GM21515 (cell line): ENCODE measurements at regions not wholly inside any gene's neighbourhood (a gene's known extent, or its start where the extent isn't known, plus 50 kb on each side); places are given as distances from the start of the nearest gene placed in this dataset.
A peak's percentile ranks its signal among the peaks of the same experiment; 100 is the strongest.

Experiments
- ATAC-seq: cut with Tn5 transposase; IDR thresholded peaks from one replicate; pipeline ENCODE4 v1.9.1; 2021; ENCODE audit not compliant: unreplicated experiment

- ATAC-seq = no peak
Observed at GRCh38 chr13:73248154-73248553, 189.3 kb downstream of the KLF5 start.

GRCh38 chr13:73245246-73245645, 186.4 kb downstream of the KLF5 start:
- ATAC-seq = no peak

GRCh38 chr13:73244467-73244866, 185.7 kb downstream of the KLF5 start:
- ATAC-seq = no peak

- no peak for ATAC-seq
Observed at GRCh38 chr13:73242515-73243015, 183.8 kb downstream of the KLF5 start.

- no peak for ATAC-seq
Observed at GRCh38 chr13:73240193-73240592, 181.4 kb downstream of the KLF5 start.

GRCh38 chr13:73235385-73235784, 176.6 kb downstream of the KLF5 start:
- no peak for ATAC-seq

GRCh38 chr13:73231471-73231870, 172.7 kb downstream of the KLF5 start:
- ATAC-seq = no peak

GRCh38 chr13:73230716-73231115, 171.9 kb downstream of the KLF5 start:
- no peak for ATAC-seq

GRCh38 chr13:73228546-73228945, 169.7 kb downstream of the KLF5 start:
- no peak for ATAC-seq

GRCh38 chr13:73225990-73226389, 167.2 kb downstream of the KLF5 start:
- no peak for ATAC-seq

- ATAC-seq = no peak
Observed at GRCh38 chr13:73224703-73225102, 165.9 kb downstream of the KLF5 start.

GRCh38 chr13:73223372-73223781, 164.6 kb downstream of the KLF5 start:
- ATAC-seq = peak; percentile 90

GRCh38 chr13:73222627-73223305, 164.0 kb downstream of the KLF5 start:
- ATAC-seq = no peak

GRCh38 chr13:73220966-73221720, 162.3 kb downstream of the KLF5 start:
- no peak for ATAC-seq

GRCh38 chr13:73218181-73218580, 159.4 kb downstream of the KLF5 start:
- no peak for ATAC-seq

GRCh38 chr13:73216381-73216831, 157.6 kb downstream of the KLF5 start:
- no peak for ATAC-seq

GRCh38 chr13:73215823-73216222, 157.0 kb downstream of the KLF5 start:
- no peak for ATAC-seq

- no peak for ATAC-seq
Observed at GRCh38 chr13:73212482-73212881, 153.7 kb downstream of the KLF5 start.

GRCh38 chr13:73210218-73210883, 151.5 kb downstream of the KLF5 start:
- no peak for ATAC-seq

- ATAC-seq = no peak
Observed at GRCh38 chr13:73204952-73205351, 146.1 kb downstream of the KLF5 start.

GRCh38 chr13:73201626-73202025, 142.8 kb downstream of the KLF5 start:
- ATAC-seq = no peak

- ATAC-seq = no peak
Observed at GRCh38 chr13:73198991-73199411, 140.2 kb downstream of the KLF5 start.
